Fibroblast of skin of right quadriceps (primary cell): ENCODE measurements at regions not wholly inside any gene's neighbourhood (a gene's known extent, or its start where the extent isn't known, plus 50 kb on each side); places are given as distances from the start of the nearest gene placed in this dataset.
"Not testable (repeated sequence)": the region's sequence is repeated elsewhere in the genome, so short reads cannot be mapped to it uniquely, and the experiment has no call there.

Source experiments
- DNase-seq: peaks from one replicate; pipeline ENCODE4 v3.0.0-alpha.2; 2013

DNA sequence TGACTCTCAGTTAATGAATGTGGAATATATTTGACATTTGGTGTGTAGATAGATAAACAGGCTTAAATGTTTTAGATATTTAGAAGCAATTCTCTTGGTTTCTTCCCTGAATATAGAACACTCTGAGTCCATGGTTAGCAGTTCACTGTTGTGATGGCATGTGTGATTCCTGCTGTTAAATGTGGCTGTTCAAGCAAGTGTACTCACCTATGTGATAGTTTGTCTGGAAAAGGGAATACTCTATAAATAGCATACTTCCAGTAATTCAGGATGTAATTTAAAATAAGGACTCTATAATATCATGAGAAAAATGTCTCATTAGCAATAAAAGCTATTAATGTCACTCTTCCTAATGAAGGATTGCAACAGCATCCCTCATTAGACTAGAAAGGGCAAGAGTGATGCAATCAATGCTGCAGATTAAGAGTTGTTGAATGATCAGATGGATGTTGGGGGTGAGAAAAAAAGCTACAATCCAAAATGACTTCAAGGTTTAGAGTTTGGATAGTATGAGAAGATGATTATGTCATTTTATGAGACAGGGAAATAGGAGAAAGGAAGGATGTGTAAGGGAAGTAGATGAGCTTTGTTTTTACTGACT, 201.8 kb upstream of the WDFY3 start:
- DNase-seq = no peak

DNA sequence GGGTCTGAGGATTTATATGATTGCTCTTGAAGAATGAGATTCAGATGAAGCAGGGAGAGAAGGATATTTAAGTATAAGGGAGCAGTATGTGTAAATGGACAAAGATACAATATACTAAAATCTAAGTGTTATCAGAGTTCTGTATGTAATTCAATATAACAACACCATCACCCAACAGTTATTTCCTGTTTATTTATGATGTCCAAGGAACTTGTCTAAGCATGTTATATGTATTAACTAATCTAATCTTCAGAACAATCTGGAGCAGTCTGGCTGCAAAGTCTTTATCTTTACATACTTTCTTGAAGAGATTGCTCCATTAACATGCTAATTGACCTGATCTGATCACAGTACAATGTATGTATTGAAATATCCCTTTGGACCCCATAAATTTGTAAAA, 203.8 kb upstream of the WDFY3 start:
- no peak for DNase-seq

DNA sequence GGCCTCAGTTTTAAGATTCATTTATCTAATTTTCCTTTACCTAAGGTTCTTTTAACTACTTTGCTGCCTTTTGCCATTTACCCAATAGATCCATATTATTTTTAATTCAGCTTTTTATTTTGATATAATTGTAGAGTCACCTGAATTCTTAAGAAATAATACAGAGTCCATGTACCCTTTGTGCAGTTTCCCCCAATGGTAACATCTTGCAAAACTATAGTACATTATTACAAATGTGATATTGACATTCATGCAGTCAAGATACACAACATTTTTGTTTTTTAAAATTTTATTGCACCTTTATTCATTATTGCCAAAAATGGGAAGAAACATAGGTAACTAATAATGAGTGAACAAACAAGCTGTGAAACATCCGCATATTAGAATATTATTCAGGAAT, 208.7 kb upstream of the WDFY3 start:
- no peak for DNase-seq

DNA sequence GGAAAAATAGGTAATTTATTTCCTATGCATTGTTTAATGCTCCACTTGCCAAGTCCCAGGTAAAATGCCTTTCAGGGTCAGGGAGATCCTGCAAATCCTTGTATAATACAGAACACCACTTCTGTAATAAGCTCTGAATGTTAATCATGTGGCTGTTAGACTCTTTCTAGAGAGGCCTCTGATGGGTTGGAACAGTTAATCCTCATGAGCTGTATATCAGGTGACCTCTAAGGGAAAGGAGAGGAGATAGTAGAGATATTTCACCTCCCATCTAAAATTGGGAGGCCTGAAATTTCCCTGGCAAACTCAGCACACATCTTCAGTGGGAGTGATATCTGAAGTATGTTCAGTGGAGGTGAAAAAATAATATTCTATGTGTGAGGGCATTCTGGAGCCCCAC, 210.6 kb upstream of the WDFY3 start:
- DNase-seq = no peak

DNA sequence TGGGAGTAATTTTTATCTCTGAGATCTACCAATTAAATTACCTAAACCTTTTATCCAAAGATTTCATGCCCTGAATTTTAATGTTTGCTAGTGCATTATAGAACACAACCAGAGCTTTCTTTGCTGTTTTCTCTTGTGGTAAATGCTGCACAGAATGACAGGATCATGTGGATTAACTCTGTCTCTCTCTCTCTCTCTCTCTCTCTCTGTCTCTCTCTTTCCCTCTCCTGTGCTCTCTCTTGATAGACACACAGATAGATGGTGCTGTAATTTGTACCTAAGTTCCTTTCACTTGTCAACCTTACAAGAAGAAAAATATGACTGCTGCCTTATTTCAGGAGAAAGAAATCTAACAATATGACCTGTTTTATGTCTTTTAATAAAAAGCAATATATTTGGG, 211.2 kb upstream of the WDFY3 start:
- no peak for DNase-seq

DNA sequence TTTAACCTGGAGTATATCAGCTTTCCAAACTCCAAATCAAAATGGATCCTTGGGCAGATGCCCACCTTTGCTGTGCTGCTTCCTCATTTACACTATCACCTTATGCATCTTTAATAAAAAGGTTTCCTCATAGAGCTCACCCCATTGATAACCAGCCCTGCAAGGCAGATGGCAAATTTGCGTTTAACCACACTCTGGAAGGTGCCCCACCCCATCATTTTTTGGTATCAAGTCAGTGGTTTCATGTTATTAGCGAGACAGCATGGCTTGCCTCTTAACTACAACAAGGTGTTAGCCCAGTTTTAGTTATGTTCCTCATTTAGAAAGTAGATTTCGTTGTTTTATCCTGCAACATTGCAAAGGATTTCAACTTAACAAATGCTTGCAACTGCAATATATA, 214.0 kb upstream of the WDFY3 start:
- no peak for DNase-seq

DNA sequence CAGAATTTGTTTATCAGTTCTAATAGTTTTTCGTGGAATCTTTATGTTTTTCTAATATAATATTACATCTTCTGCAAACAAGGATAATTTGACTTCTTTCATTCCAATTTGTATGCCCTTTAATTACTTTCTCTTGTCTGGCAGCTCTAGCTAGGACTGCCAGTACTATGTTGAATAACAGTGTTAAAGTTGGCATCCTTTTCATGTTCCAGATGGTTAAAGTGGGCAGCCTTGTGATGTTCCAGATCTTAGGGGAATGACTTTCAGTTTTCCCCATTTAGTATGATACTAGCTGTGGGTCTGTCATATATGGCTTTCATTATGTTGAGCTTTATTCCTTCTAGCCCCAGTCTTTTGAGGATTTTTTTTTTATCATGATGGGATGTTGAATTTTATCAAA, 220.6 kb upstream of the WDFY3 start:
- no peak for DNase-seq

DNA sequence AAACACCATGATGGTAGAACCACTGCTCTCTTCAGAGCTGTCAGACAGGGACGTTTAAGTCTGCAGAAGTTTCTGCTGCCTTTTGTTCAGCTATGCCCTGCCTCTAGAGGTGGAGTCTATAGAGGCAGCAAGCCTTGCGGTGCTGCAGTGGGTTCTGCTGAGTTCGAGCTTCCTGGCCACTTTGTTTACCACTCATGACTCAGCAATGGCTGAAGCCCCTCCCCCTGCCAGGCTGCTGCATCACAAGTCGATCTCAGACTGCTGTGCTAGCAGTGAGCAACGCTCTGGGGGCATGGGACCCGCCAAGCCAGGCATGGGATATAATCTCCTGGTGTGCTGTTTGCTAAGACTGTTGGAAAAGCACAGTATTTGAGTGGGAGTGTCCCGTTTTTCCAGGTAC, 229.5 kb upstream of the WDFY3 start:
- DNase-seq = not testable (repeated sequence)

DNA sequence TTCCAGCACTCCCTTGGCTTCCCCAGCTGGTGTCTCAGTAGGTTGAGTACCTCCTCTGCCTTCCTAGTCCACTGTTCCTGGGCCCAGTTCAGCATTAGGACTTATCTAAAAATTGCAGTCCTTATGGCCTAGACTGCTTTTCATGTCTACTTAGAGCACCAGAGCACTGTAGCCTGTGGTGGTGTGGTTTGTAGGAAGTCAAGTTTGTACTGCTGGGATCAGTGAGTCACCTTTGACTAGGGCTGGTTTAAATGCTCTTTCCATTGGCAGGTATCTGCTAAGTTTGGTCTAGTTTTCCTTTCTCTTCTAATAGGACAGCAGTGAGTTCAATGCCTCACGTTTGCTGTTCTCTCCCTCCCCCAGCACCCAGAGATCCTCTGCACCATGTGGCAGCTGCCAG, 233.6 kb upstream of the WDFY3 start:
- no peak for DNase-seq

DNA sequence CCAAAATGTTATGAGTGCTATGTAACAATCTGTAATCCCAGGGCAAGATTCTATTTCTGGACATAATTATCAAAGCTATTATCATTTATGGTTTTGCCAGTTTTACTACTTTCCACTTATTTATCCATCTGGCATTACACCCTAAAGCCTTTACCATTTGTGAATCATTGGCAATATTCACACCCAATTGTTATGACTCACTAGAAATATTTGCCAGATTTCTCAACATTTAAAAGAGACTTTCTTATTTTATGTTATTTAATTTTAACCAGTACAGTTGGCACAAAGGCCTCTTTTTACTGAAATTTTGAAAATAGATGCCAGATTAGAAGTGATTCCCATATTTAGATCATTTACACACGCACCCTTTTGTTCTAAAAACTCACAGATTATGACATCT, 242.7 kb upstream of the WDFY3 start:
- DNase-seq = peak; percentile 20

DNA sequence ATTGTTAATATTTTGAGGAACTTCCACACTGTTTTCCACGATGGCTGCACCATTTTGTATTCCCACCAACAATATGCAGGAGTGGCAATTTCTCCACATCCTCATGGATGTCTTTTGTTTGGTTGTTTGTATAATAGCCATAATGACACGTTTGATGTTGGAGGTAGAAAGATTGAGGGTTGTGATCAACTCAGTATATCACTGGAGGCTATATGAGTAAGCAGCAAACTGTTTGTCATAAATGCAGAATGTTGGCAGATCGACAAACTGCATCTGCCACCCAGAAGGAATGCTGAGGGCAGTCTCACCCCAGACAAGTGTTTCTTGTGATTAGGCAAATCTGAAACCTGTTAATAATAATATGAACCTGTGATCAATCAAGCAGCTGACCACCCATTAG, 243.9 kb upstream of the WDFY3 start:
- DNase-seq = peak; percentile 2

DNA sequence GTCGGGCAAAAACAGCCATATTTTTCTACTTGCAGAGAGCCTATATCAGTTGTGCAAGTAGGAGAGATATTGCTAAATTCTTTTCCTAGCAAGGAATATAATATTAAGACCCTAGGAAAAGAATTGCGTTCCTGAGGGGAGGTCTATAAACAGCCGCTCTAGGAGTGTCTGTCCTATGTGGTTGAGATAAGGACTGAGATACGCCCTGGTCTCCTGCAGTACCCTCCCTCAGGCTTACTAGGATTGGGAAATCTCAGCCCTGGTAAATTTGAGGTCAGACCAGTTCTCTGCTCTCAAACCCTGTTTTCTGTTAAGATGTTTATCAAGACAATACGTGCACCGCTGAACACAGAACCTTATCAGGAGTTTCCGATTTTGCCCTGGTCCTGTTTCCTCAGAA, 250.1 kb upstream of the WDFY3 start:
- not testable (repeated sequence) for DNase-seq

DNA sequence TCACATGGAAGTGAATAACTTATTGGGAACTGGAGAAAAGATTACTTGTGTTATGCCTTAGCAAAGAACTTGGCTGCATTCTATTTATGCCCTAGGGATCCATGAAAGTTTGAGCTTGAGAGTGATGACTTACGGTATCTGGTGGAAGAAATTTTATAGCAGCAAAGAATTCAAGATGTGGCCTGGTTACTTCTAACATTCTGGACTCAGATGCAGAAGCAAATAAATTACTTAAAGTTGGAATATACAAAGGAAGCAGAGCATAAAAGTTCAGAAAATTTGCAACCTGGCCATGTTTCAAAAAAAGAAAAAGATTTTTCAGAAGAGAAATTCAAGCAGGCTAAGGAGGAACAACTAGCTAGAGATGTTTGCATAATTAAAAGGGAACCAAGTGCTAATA, 252.3 kb upstream of the WDFY3 start:
- DNase-seq = no peak

DNA sequence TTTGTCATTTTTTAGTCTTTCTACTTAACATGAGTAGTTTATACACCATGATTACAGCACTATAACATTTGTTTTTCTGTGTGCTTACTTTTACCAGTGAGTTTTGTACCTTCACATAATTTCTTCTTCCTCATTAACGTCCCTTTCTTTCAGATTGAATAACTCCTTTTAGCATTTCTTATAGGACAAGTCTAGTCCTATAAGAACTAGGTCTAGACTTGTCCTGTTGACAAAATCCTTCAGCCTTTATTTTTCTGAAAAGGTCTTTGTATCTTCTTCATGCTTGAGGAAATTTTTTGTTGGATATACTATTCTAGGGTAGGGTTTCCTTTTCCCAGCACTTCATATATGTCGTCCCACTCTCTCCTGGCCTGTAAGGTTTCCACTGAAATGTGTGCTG, 253.3 kb upstream of the ARHGAP24 start:
- no peak for DNase-seq

DNA sequence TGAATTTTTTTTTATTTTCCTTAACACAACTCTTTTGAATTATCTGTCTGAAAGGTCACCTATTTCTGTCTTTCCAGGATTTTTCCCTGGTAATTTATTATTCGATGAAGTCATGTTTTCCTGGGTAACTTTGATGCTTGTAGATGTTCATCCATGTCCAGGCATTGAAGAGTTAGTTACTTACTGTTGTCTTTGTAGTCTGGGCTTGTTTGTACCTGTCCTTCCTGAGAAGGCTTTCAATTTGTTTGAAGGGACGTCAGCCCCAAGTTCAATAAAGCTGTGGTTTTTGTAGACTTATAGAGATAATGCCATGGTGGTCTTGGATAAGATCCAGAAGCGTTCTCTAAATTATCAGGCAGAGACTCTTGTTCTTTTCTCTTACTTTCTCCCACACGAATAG, 252.4 kb upstream of the ARHGAP24 start:
- no peak for DNase-seq

DNA sequence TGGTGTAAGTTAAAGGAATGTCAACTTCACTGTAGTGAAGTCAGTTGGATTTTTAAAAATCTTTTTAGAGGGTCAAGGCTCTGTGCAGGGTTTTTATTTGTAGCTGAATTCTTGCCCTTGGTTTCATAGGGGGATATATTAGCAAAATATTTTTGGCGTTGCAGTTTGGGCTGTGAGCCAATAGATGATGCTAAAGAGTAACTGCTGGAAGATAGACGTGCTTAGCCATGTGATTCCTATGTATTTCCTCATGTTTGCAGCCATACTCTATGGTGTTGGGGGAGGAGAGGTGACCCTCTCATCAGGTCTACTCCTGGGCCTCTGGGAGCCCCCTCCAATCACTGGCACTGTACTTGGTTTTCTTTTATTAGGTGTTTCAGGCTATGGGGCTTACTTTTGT, 246.7 kb upstream of the ARHGAP24 start:
- DNase-seq = no peak

DNA sequence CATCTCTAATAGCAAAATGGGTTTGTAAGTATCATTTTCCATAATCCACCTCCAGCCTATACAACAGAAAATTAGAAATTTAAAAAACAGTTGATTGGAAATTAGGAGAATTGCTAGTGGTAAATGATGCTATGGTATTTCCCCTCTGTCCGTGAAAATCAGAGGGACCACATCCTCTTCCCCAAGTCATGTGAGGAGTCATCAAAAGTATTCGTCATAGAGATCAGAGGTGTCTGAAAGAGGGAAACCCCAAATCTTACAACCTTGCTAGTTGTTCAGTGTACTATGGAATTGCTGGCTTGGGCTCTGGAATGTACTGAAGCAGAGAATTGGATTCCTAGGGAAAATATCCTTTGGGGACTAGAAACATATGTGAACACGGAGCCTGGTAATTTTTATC, 241.4 kb upstream of the ARHGAP24 start:
- no peak for DNase-seq

DNA sequence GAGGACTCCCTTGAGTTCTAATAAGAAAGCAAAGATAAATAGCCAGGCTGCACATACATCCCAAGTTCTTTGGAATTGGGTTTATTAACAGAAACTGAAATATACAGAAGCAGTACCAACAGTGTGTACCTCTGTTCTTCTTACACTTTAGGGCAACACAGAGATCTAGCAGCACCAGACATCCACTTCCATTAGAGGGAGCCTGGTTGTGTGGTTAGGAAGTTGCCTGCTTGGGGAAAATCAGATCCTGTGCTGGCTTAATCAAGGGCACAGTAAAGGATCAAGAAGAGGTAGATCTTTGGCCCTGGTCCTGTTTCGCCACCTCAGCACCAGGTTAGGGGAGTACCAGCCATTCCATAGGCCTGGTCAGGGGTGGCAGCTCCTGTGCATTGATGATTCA, 231.1 kb upstream of the ARHGAP24 start:
- no peak for DNase-seq

DNA sequence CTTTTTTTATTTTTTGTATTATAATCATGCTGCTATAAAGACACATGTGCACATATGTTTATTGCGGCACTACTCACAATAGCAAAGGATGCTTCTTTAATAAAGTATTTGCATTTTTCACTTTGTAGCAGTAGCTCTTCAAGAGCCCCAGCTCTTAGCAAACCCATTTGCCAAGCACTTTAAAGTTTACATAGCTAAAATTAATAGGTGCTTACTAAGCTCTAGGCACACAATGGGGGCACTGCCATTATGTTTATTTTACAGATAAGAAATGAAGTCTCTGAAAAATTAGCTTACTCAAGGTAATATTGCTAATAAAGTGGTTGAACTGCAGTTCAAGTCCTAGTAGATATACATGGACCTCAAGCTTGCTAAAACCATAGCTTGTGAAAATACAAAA, 230.3 kb upstream of the ARHGAP24 start:
- no peak for DNase-seq

DNA sequence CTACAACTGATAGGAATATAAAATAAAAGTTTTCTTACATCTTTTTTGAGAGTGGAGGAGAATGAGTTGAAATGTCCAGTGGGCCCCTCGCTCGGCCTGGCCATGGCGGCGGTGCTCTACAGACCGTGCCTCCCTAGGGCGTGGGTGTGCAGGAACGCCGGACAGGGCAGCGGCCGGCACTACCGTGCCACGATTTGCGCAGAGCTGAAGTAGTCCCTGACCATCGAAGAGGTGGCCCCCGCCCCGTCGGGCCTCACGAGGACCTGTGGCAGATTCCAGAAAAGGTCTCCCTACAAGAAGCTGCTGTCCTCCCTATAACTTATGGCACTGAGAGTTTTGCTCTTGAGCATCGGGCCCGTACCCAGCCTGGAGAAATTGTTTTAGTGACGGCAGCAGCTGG, 228.9 kb upstream of the ARHGAP24 start:
- DNase-seq = no peak

DNA sequence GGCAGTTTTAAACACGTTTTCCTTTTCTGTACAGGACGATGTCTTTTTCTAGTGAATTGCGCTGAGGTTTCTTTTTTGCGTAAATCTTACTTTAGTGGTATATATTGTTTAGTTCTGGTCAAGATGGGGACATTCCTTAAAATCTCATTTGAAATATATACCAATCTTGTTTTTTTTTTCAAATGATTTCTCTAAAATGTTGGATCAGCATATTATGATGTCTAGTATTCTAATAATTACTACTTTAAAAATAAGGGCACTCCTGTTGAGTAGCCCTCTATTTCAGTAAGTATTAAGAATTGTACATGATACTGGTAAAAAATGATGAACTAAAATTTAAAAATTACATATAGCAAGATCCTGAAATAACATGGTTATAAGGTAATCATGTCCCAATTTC, 224.1 kb upstream of the ARHGAP24 start:
- no peak for DNase-seq

DNA sequence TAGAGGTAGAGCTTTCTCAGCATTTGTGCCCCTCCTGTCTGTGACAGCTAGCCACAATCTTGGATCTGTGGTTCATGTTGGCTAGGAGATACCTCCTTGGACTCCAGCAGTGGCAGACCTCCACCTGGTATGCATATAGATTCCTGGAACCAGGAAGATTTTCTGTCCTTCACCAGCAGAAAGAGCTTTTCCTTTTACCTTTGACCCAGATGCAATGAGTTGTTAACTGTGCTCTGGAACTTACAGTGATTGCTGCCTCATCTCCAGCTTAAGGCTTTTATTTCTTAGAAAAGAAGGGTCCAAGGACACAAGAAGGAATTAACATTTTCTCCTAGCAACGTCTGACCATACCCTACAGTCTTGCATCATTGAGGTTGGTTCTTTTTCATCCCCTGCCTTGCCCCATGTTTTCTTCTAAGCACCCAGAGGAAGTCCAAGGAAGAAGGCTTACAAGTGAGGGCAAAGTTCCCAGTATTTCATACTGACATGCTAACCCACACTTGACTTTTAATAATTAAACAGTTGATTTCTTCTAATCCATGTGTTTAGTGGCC, 217.1 kb upstream of the ARHGAP24 start:
- DNase-seq = no peak

DNA sequence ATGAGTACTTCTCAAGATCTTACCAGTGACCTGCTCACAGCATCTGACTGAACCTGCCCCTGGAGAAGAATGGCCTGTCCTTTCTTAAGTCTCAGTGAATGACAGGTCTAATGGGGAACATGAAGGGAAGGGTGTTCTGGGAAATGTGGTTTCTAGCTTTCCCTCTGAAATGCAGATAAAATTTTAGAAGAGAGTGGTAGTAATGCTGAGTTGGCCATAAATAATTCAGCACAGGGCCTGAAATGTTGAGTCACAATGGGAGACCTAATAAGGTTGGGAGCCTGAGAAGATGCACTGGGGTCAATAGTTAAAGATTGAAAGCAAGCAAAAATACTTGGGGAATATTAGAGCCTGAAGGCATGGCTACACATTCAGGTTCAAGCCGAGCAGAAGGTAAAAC, 214.9 kb upstream of the ARHGAP24 start:
- peak; percentile 0 for DNase-seq

DNA sequence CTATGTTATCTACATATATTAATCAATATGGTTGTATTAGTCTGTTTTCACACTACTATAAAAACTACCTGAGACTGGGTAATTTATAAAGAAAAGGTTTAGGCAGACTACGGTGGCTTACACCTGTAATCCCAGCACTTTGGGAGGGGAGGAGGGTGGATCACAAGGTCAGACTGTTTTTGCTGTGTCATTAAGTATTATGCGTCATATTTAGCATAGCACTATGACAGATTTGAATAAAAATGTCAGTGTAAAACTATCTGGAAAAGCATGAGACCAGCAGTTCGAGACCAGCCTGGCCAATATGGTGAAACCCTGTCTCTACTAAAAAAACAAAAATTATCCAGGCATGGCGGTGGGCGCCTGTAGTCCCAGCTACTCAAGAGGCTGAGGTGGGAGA, 209.7 kb upstream of the ARHGAP24 start:
- no peak for DNase-seq

DNA sequence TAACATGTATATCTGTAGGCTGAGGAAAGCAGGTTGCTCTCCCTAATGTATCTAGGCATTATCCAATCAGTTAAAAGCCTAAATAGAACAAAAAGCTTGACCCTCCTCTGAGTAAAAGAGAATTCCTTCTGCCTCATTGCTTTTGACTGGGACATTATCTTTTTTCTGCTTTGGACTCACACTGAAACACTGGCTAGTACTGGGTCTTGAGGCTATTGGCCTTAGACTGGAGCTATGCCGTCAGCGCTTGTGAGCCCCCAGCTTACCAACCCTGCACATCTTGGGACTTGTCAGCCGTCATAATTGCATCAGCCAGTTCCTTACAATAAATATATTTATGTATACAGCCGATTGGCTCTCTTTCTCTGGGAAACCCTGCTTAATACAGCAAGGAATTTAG, 206.8 kb upstream of the ARHGAP24 start:
- no peak for DNase-seq

DNA sequence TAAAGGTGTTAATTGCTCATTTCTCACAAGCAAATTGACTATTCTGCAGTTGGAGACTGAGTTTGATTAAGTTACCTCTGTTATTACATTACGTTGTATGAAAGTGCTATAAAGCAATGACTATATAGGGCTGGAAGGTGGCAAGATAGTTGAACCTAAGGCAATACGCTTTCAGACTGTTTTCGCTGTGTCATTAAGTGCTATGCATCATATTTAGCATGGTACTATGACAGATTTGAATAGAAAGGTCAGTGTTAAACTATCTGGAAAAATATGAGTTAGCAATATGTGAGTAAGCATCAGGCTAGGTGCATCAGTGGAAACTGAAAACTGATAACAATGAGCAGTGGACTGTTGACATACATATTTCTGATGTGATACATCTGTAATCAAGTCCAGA, 206.0 kb upstream of the ARHGAP24 start:
- DNase-seq = no peak
